Fibroblast of lung (primary cell): ENCODE measurements at regions not wholly inside any gene's neighbourhood (a gene's known extent, or its start where the extent isn't known, plus 50 kb on each side); places are given as distances from the start of the nearest gene placed in this dataset.

Experiments
- CTCF ChIP-seq, 2 donors: IDR thresholded peaks in 1 of 2; conservative IDR thresholded peaks in 1 of 2; 1 replicate in 1 of 2; 2 replicates in 1 of 2; pipeline ENCODE4 v1.5.1; 2011 to 2012; ENCODE audit warnings: low read length in 2 of 2, control low read depth in 1 of 2, inconsistent platforms in 1 of 2, low read depth in 1 of 2, mild to moderate bottlenecking in 1 of 2
- EZH2 ChIP-seq: IDR thresholded peaks from 2 replicates; pipeline ENCODE4 v1.5.1; 2012; ENCODE audit warnings: low read length, control low read depth, mild to moderate bottlenecking; ENCODE audit errors: missing control alignments

- TF ChIP-seq CTCF (conservative IDR thresholded peaks at IDR 0.05 in 1 of 2, IDR thresholded peaks at IDR 0.05 in 1 of 2; ENCODE audit: low read depth in 1 of 2, low read length in 2 of 2) (no peak), EZH2 (no peak)
These were observed 76.4 kb upstream of the DSCAM start for GRCh38 chr21:40923407-40923806.
